ENCODE measurements at regions not wholly inside any gene's neighbourhood (a gene's known extent, or its start where the extent isn't known, plus 50 kb on each side); places are given as distances from the start of the nearest gene placed in this dataset.

- TF ChIP-seq EZH2 (IDR thresholded peaks at IDR 0.05; ENCODE audit: borderline replicate concordance, low read length), result no peak
- TF ChIP-seq CTCF (conservative IDR thresholded peaks at IDR 0.05 in 1 of 2, IDR thresholded peaks at IDR 0.05 in 1 of 2; ENCODE audit: extremely low read depth in 1 of 2, insufficient read depth in 1 of 2, low read depth in 1 of 2, low read length in 2 of 2), result no peak
Measured at GRCh38 chr10:21300551-21300950, 224.9 kb downstream of the SKIDA1 start.

Data from mammary epithelial cell (primary cell).